Kidney epithelial cell (primary cell): ENCODE measurements at regions not wholly inside any gene's neighbourhood (a gene's known extent, or its start where the extent isn't known, plus 50 kb on each side); places are given as distances from the start of the nearest gene placed in this dataset.
A peak's percentile ranks its signal among the peaks of the same experiment; 100 is the strongest.

Experiments used
- DNase-seq: peaks from one replicate; pipeline ENCODE4 v3.0.0-alpha.2; 2010; ENCODE audit warnings: low read depth
- H3K27me3 ChIP-seq: 2 replicates; pipeline ENCODE4 v1.6.0; 2011; ENCODE audit warnings: low read length; ENCODE audit not compliant: control insufficient read depth, insufficient read depth
- H3K36me3 ChIP-seq: 2 replicates; pipeline ENCODE4 v1.5.1; 2011; ENCODE audit warnings: low read length; ENCODE audit not compliant: control insufficient read depth, insufficient read depth
- H3K4me3 ChIP-seq: 2 replicates; pipeline ENCODE4 v1.5.1; 2011; ENCODE audit warnings: low read depth, mild to moderate bottlenecking, control low read depth, low read length
- TF ChIP-seq, protein P1 (sequence below): IDR thresholded peaks from 2 replicates; pipeline ENCODE4 v1.5.1; 2011; ENCODE audit warnings: mild to moderate bottlenecking, moderate library complexity, low read length, control low read depth, inconsistent platforms; ENCODE audit not compliant: insufficient read depth, poor library complexity, severe bottlenecking

DNA sequence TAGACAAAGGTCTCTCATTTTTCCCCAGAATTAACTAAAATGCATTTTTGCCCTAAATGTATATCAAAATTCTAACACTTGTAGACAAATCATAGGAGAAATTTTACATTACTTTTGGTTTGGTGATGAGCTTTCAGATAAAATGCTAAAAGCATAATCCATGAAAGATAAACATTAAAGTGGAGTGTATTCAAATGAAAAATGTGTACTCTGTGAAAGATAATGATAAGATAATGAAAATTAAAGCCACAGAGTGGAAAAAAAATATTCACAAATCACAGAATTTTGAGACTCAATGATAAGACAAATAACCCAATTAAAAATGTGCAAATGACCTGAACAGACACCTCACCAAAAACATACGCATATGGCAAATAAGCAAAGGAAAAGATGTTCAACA, 176.9 kb upstream of the ADAMTS16 start:
- TF ChIP-seq, protein P1, sequence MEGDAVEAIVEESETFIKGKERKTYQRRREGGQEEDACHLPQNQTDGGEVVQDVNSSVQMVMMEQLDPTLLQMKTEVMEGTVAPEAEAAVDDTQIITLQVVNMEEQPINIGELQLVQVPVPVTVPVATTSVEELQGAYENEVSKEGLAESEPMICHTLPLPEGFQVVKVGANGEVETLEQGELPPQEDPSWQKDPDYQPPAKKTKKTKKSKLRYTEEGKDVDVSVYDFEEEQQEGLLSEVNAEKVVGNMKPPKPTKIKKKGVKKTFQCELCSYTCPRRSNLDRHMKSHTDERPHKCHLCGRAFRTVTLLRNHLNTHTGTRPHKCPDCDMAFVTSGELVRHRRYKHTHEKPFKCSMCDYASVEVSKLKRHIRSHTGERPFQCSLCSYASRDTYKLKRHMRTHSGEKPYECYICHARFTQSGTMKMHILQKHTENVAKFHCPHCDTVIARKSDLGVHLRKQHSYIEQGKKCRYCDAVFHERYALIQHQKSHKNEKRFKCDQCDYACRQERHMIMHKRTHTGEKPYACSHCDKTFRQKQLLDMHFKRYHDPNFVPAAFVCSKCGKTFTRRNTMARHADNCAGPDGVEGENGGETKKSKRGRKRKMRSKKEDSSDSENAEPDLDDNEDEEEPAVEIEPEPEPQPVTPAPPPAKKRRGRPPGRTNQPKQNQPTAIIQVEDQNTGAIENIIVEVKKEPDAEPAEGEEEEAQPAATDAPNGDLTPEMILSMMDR, result no peak
- no peak for DNase-seq

DNA sequence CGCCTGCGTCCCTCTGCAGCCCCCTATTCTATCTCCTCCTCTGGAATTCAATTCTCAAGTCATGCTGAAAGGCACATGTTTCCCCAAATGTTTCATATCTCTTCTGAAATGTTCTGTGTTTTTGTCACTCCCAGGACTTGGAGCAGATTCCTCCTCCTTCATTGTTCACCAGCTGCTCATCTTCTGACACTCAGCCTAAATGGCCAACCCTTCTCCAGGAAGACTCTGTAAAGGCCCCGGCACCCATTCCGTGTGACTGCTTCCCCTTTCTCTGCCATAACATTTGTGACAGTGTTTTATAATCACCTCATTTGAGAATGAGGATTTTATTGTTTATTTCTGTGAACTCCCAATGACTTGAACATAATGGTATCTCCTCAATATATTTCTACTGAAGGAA, 170.8 kb upstream of the ADAMTS16 start:
- H3K4me3 ChIP-seq, result no peak overlapping the region
- TF ChIP-seq, protein P1, result no peak
- no peaks in the 10 kb centered on the region for H3K27me3 ChIP-seq
- no peak for DNase-seq
- no peaks in the 10 kb centered on the region for H3K36me3 ChIP-seq

More for the DNA sequence above, 176.9 kb upstream of the ADAMTS16 start:
- no peak overlapping the region for H3K4me3 ChIP-seq
- no peaks in the 10 kb centered on the region for H3K27me3 ChIP-seq
- no peaks in the 10 kb centered on the region for H3K36me3 ChIP-seq

DNA sequence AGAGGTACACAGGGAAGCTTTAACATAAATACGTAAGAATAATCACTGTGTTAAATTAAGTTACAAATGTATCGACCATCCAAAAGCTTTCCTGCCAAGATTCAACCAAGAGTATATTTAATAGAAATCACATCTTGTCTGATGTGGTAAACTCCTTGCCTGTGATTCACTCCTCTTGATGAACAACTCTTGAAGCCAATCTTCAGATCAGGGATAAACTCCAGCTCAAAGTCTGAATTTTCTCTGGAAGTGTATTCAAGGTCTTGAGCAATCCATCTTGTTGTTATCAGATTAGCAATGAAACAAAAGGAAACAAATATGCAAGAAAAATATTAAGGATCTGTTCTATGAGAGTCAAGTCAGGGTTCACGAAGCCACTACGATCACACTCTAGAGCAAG, 170.0 kb upstream of the ADAMTS16 start:
- TF ChIP-seq, protein P1, result no peak
- no peak for DNase-seq

DNA sequence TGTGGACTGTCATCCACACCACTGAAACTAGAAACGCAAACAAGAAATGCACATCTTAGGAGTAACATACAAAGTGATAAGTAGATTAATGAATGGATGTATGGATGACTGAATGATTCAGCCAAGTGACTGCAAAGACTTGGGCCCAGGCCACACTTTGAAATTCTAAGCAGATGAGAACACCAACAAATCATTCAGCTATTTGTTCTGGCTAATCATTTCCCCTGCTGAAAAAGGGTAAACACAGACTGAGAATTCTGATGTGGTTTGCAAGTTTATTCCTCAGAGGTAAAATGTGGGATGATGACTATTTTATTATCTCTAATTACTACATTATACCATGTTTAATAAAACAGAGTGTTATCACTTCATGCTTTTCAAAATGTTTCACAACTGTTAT, 163.2 kb upstream of the ADAMTS16 start:
- Histone ChIP-seq H3K36me3 (no peaks in the 10 kb centered on the region), H3K27me3 (no peaks in the 10 kb centered on the region), H3K4me3 (no peak overlapping the region)
- peak; percentile 70 for DNase-seq
- TF ChIP-seq, protein P1, result no peak

More for the DNA sequence above, 170.0 kb upstream of the ADAMTS16 start:
- Histone ChIP-seq H3K4me3 (no peak overlapping the region), H3K36me3 (no peaks in the 10 kb centered on the region), H3K27me3 (no peaks in the 10 kb centered on the region)

DNA sequence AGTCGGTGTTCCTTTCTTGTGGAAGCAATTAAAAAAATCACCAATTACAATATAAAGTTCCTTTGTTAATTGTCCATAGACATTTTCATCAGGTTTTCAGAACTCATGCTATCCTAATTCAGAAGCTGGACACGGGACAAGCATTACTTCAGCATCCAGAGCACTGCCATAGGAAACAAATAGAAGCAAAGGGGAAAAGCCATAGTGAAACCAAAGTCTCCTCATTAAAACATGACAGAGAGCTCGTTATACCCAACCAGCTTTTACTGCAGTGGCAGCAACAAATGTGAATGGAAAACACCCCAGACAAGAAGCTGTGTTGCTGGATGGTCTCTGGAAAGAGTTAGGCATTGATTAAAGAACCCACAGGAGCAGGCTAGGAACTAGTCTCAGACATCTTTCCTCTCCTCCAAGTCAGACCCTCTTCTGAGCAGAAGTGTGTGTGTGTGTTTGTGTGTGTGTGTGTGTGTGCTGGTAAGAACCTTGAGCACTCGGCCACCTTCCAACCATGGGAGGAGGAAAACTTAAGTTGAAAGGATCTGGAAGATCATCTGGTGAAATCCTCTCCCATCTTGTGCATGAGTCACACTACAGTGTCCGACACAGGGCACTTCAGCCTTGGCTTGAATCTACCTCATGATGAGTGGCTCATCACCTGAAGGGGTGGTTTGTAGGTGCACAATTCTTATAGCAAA, 162.6 kb upstream of the ADAMTS16 start:
- Histone ChIP-seq H3K36me3 (no peaks in the 10 kb centered on the region), H3K4me3 (no peak overlapping the region), H3K27me3 (no peaks in the 10 kb centered on the region)
- TF ChIP-seq, protein P1, result no peak
- DNase-seq, result no peak

DNA sequence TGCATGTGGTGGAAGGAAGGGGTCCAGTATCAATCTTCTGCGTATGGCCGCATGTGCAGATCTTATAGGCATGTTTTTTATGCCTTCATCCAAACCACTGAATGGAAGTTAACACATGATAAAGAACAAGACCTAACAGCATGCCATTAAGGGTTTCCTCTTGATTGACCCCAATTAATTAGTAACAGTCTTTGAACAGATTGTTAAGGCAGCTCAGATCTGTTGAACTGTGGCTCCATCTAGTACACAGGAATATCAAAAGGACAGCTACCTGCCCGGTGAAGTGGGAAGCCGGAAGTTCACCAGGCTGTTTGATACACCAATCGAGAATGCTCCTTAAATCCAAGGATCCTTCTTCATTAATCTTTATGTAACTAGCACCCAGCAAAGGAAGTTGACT, 159.9 kb upstream of the ADAMTS16 start:
- Histone ChIP-seq H3K4me3 (no peak overlapping the region), H3K36me3 (peaks cover 1% of the 10 kb centered on the region), H3K27me3 (no peaks in the 10 kb centered on the region)
- DNase-seq, result no peak
- TF ChIP-seq, protein P1, result no peak
